ENCODE measurements at regions not wholly inside any gene's neighbourhood (a gene's known extent, or its start where the extent isn't known, plus 50 kb on each side); places are given as distances from the start of the nearest gene placed in this dataset.
A peak's percentile ranks its signal among the peaks of the same experiment; 100 is the strongest.
"Not testable (repeated sequence)": the region's sequence is repeated elsewhere in the genome, so short reads cannot be mapped to it uniquely, and the experiment has no call there.

DNA sequence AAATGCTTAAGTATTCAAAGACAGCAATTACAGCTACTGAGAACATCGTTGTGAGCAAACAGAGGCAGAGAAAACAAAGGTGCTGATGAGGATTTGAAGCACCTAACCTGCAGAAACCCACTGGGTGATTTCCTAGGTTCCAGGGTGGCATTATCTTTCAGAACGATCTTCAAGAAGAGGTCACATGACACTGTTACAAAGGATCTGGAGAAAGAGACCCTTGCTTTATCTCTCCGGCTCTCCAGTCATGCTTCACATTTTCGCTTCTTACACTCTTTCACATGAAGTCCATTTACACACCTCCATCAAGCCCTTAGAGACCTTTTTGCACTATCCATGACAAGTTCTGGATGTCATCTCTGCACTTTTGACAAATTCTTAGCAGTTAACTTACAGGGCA is 70.8 kb downstream of the GOLGA8B start:
- Histone ChIP-seq H3K4me3 (no peak overlapping the region), H3K9me3 (no peaks in the 10 kb centered on the region), H3K27me3 (no peaks in the 10 kb centered on the region), H3K4me1 (no peaks in the 10 kb centered on the region), H3K36me3 (no peaks in the 10 kb centered on the region), H3K27ac (no peak overlapping the region)
- no peak for DNase-seq (ENCODE audit: low spot score in 2 of 2)
- intact Hi-C loops (cut with DNase I): no loop called here
- TF ChIP-seq, protein P1, sequence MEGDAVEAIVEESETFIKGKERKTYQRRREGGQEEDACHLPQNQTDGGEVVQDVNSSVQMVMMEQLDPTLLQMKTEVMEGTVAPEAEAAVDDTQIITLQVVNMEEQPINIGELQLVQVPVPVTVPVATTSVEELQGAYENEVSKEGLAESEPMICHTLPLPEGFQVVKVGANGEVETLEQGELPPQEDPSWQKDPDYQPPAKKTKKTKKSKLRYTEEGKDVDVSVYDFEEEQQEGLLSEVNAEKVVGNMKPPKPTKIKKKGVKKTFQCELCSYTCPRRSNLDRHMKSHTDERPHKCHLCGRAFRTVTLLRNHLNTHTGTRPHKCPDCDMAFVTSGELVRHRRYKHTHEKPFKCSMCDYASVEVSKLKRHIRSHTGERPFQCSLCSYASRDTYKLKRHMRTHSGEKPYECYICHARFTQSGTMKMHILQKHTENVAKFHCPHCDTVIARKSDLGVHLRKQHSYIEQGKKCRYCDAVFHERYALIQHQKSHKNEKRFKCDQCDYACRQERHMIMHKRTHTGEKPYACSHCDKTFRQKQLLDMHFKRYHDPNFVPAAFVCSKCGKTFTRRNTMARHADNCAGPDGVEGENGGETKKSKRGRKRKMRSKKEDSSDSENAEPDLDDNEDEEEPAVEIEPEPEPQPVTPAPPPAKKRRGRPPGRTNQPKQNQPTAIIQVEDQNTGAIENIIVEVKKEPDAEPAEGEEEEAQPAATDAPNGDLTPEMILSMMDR (IDR thresholded peaks at IDR 0.05): no peak

DNA sequence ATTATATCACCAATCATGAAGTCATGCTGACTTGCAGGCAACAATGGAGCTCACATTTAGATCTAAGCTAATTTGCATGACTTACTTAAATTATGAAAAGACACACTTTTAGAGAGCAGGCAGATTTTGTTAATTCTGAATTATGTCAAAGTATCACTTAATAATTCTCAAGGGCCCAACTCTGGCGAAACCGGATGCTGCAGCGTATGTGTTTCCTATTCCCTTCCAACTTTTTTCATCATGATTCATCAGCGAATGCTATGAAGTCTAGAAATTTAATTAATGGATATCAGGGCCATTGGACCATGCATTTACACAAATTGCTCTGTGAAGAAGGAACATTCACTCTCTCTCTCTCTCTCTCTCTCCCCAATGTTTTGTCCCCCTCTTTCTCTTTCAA is 63.5 kb upstream of the GOLGA8A start:
- no peaks in the 10 kb centered on the region for H3K9me3 ChIP-seq
- H3K4me3 ChIP-seq: no peak overlapping the region
- H3K27ac ChIP-seq: no peak overlapping the region
- no peak for DNase-seq (ENCODE audit: low spot score in 2 of 2)
- H3K36me3 ChIP-seq: no peaks in the 10 kb centered on the region
- H3K4me1 ChIP-seq: no peaks in the 10 kb centered on the region
- TF ChIP-seq, protein P1 (IDR thresholded peaks at IDR 0.05): no peak
- no peaks in the 10 kb centered on the region for H3K27me3 ChIP-seq
- intact Hi-C loops (cut with DNase I): no loop called here

DNA sequence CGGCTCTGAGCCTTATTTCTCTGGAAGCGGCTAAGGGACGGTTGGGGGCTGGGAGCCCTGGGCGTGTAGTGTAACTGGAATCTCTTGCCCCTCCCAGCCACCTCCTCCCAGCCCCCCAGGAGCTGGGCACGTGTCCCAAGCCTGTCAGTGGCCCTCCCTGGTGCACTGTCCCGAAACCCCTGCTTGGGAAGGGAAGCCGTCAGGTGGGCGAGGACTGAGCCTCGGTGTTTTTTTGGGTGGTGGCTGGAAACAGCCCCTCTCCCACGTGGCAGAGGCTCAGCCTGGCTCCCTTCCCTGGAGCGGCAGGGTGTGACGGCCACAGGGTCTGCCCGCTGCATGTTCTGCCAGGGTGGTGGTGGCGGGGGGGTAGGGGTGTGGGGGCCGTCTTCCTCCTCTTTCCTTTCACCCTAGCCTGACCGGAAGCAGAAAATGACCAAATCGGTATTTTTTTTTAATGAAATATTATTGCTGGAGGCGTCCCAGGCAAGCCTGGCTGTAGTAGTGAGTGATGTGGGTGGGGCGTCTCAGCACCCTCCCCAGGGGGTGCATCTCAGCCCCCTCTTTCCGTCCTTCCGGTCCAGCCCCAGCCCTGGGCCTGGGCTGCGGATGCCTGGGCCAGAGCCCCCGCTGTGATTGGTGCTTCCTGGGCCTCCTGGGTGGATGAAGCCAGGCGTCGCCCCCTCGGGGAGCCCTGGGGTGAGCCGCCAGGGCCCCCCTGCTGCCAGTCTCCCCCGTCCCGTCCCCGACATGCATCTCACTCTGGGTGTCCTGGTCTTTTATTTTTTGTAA is 58.8 kb upstream of the GOLGA8A start:
- peaks cover 4% of the 10 kb centered on the region for H3K27me3 ChIP-seq
- no peaks in the 10 kb centered on the region for H3K4me1 ChIP-seq
- TF ChIP-seq, protein P1 (IDR thresholded peaks at IDR 0.05): no peak
- intact Hi-C loops (cut with DNase I): no loop called here
- H3K36me3 ChIP-seq: no peaks in the 10 kb centered on the region
- no peak for DNase-seq (ENCODE audit: low spot score in 2 of 2)
- no peaks in the 10 kb centered on the region for H3K9me3 ChIP-seq
- H3K27ac ChIP-seq: no peak overlapping the region
- peak overlapping the region in 1 of 2 donors; percentile 58 for H3K4me3 ChIP-seq

DNA sequence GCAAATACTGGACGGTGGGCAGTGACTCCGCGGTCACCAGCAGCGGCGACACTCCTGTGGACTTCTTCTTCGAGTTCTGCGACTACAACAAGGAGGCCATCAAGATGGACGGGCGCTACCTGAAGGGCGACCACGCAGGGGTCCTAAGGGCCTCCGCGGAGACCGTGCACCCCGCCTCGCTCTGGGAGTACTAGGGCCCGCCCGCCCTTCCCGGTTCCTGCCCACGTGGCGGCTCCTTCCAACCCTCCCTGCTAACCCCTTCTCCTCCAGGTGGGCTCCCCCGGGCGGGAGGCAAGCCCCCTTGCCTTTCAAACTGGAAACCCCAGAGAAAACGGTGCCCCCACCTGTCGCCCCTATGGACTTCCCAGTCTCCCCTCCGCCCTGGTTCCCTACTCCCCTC is 58.1 kb upstream of the GOLGA8A start:
- H3K4me3 ChIP-seq: peak overlapping the region in 1 of 2 donors; percentile 58
- H3K27me3 ChIP-seq; H3K4me1 ChIP-seq; H3K27ac ChIP-seq; H3K36me3 ChIP-seq; intact Hi-C loops (cut with DNase I); H3K9me3 ChIP-seq; DNase-seq (ENCODE audit: low spot score in 2 of 2): not testable (repeated sequence)

DNA sequence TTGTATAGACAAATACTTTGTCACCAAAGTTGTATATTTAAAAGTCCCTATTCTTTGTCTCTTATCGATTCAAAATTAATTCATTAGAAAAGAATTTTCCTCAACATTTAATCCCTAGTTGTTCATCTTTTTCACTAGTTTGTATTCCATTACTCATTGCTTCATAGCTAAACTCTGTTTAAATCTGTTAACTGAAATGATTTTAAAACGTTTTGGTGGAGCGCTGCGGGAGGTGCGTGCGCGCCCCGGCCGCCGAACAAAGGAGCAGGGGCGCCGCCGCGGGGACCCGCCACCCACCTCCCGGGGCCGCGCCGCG is 56.4 kb upstream of the GOLGA8A start:
- Histone ChIP-seq H3K4me3 (no peak overlapping the region), H3K27me3 (peaks cover 4% of the 10 kb centered on the region)

DNA sequence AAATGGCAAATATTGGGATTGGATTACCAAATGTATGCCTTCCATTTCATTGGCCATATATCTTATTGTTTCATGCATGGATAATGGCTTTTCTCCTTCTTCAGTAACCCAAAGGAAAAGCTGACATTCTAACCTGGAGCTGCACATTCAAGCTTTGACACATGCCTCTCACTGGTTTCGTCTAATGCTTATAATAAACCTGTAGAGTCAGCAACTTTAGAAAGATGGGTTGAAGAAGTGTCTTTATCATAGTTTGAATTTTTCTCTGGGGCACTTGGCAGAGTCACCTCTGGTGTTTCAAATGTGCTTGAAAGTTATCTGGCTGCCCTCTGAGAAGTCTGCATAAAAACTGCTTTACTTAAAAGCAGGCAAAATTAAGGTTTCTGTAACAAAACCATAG is 55.4 kb upstream of the GOLGA8A start:
- TF ChIP-seq, protein P1 (IDR thresholded peaks at IDR 0.05): no peak
- no peak for DNase-seq (ENCODE audit: low spot score in 2 of 2)
- intact Hi-C loops (cut with DNase I): no loop called here
- no peaks in the 10 kb centered on the region for H3K9me3 ChIP-seq
- H3K36me3 ChIP-seq: no peaks in the 10 kb centered on the region
- no peak overlapping the region for H3K4me3 ChIP-seq
- peaks cover 4% of the 10 kb centered on the region for H3K27me3 ChIP-seq
- H3K4me1 ChIP-seq: no peaks in the 10 kb centered on the region
- H3K27ac ChIP-seq: no peak overlapping the region

More for the DNA sequence above, 56.4 kb upstream of the GOLGA8A start:
- TF ChIP-seq, protein P1 (IDR thresholded peaks at IDR 0.05): no peak
- Histone ChIP-seq H3K36me3 (no peaks in the 10 kb centered on the region), H3K9me3 (no peaks in the 10 kb centered on the region), H3K4me1 (no peaks in the 10 kb centered on the region), H3K27ac (no peak overlapping the region)
- DNase-seq (ENCODE audit: low spot score in 2 of 2): no peak
- intact Hi-C loops (cut with DNase I): no loop called here

DNA sequence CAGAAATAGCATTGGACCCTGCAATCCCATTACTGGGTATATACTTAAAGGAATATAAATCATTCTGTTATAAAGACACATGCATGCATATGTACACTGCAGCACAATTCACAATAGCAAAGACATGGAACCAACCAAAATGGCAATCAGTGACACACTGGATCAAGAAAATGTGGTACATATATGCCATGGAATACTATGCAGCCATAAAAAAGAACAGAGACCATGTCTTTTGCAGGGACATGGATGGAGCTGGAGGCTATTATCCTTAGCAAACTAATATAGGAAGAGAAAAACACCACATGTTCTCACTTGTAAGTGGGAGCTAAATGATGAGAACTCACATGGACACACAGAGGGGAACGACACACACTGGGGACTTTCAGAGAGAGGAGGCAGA is 53.9 kb upstream of the GOLGA8A start:
- DNase-seq (ENCODE audit: low spot score in 2 of 2); intact Hi-C loops (cut with DNase I); H3K36me3 ChIP-seq; H3K9me3 ChIP-seq; H3K27ac ChIP-seq; H3K4me1 ChIP-seq; H3K27me3 ChIP-seq; H3K4me3 ChIP-seq: not testable (repeated sequence)

Data from ascending aorta (tissue), 2 donors.